Astrocyte (in vitro differentiated cells and primary cell): ENCODE measurements at regions not wholly inside any gene's neighbourhood (a gene's known extent, or its start where the extent isn't known, plus 50 kb on each side); places are given as distances from the start of the nearest gene placed in this dataset.

ENCODE experiments used
- DNase-seq: peaks from one replicate; pipeline ENCODE4 v3.0.0-alpha.2; 2010; ENCODE audit warnings: low read depth
- FAIRE-seq: peaks from 2 replicates; lab custom pipeline; 2011; peaks lifted over from hg19 to GRCh38; lab: Jason Lieb, UNC
- H2AFZ ChIP-seq: 2 replicates; pipeline ENCODE4 v1.6.0; 2012; ENCODE audit warnings: low read depth, low read length, inconsistent platforms
- H3K27ac ChIP-seq: 2 replicates; pipeline ENCODE4 v1.5.1; 2011; ENCODE audit warnings: low read depth, low read length, inconsistent platforms
- H3K27me3 ChIP-seq: 2 replicates; pipeline ENCODE4 v1.6.0; 2011; ENCODE audit warnings: low read length, inconsistent platforms; ENCODE audit not compliant: insufficient read depth
- H3K36me3 ChIP-seq: 2 replicates; pipeline ENCODE4 v1.5.1; 2011; ENCODE audit warnings: low read length, inconsistent platforms; ENCODE audit not compliant: insufficient read depth
- H3K4me1 ChIP-seq: 2 replicates; pipeline ENCODE4 v1.5.1; 2011; ENCODE audit warnings: low read length, inconsistent platforms; ENCODE audit not compliant: insufficient read depth
- H3K4me2 ChIP-seq: 2 replicates; pipeline ENCODE4 v1.6.0; 2012; ENCODE audit warnings: low read length, inconsistent platforms
- H3K4me3 ChIP-seq: 2 replicates; pipeline ENCODE4 v1.5.1; 2011; ENCODE audit warnings: low read depth, mild to moderate bottlenecking, low read length, inconsistent platforms; ENCODE audit not compliant: insufficient read depth
- H3K79me2 ChIP-seq: 2 replicates; pipeline ENCODE4 v1.6.0; 2012; ENCODE audit warnings: mild to moderate bottlenecking, low read length, inconsistent platforms; ENCODE audit not compliant: insufficient read depth
- H3K9ac ChIP-seq: 2 replicates; pipeline ENCODE4 v1.6.0; 2012; ENCODE audit warnings: mild to moderate bottlenecking, low read length, inconsistent platforms
- H3K9me3 ChIP-seq: 2 replicates; pipeline ENCODE4 v1.5.1; 2012; ENCODE audit warnings: low read depth, mild to moderate bottlenecking, low read length, inconsistent platforms; ENCODE audit not compliant: insufficient read depth
- H4K20me1 ChIP-seq: 2 replicates; pipeline ENCODE4 v1.6.0; 2012; ENCODE audit warnings: low read length, inconsistent platforms; ENCODE audit not compliant: insufficient read depth
- H3K27ac Mint-ChIP-seq: one replicate; pipeline ENCODE4 v1.8.0; 2021; ENCODE audit warnings: mild to moderate bottlenecking, mixed read lengths; ENCODE audit not compliant: unreplicated experiment
- H3K27me3 Mint-ChIP-seq: one replicate; pipeline ENCODE4 v1.8.0; 2021; ENCODE audit warnings: low read depth, mixed read lengths; ENCODE audit not compliant: unreplicated experiment
- H3K36me3 Mint-ChIP-seq: one replicate; pipeline ENCODE4 v1.8.0; 2021; ENCODE audit warnings: low read depth, mixed read lengths; ENCODE audit not compliant: unreplicated experiment
- H3K4me1 Mint-ChIP-seq: one replicate; pipeline ENCODE4 v1.8.0; 2021; ENCODE audit warnings: low read depth, mixed read lengths; ENCODE audit not compliant: unreplicated experiment
- H3K4me3 Mint-ChIP-seq: one replicate; pipeline ENCODE4 v1.8.0; 2021; ENCODE audit warnings: mild to moderate bottlenecking, moderate library complexity, mixed read lengths; ENCODE audit not compliant: unreplicated experiment
- H3K9me3 Mint-ChIP-seq: one replicate; pipeline ENCODE4 v1.8.0; 2021; ENCODE audit warnings: mild to moderate bottlenecking, mixed read lengths; ENCODE audit not compliant: unreplicated experiment
- EZH2 ChIP-seq: IDR thresholded peaks from 2 replicates; pipeline ENCODE4 v1.6.1; 2012; ENCODE audit warnings: mild to moderate bottlenecking, low read length, inconsistent platforms; ENCODE audit not compliant: insufficient read depth
- TF ChIP-seq, protein P1 (sequence below): IDR thresholded peaks from 2 replicates; pipeline ENCODE4 v1.5.1; 2011; ENCODE audit warnings: low read depth, mild to moderate bottlenecking, inconsistent platforms, low read length, moderate library complexity; ENCODE audit not compliant: insufficient read depth

DNA sequence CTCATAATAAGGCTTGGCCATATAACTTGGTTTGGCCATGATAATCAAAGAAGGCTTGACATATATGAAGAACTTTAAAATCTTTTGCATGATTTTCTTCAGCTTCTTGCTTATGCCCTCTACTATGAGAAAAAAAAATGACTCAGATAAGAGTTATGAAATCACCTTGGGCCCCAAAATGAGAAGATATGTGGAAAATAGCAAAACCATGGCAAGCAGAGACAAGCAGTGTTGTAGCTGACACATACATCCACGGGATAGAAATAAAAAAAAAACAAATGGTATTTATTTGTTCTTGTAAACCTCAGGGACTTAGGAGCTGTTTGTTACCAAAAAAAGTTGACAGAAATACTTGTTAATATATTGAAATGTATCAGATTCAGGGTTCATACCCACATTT, 614.8 kb upstream of the BCHE start:
- no peaks in the 10 kb centered on the region for H3K27me3 ChIP-seq
- H3K4me1 ChIP-seq = peaks cover 6% of the 10 kb centered on the region
- H3K4me3 ChIP-seq = no peak overlapping the region
- H3K4me3 Mint-ChIP-seq = no peak overlapping the region
- no peak overlapping the region for H2AFZ ChIP-seq
- no peaks in the 10 kb centered on the region for H4K20me1 ChIP-seq
- H3K79me2 ChIP-seq = no peaks in the 10 kb centered on the region
- H3K4me1 Mint-ChIP-seq = peaks cover 23% of the 10 kb centered on the region
- no peak overlapping the region for H3K9ac ChIP-seq
- no peaks in the 10 kb centered on the region for H3K36me3 ChIP-seq
- H3K9me3 Mint-ChIP-seq = no peaks in the 10 kb centered on the region
- no peak overlapping the region for H3K27ac ChIP-seq
- no peak overlapping the region for H3K4me2 ChIP-seq
- H3K9me3 ChIP-seq = no peaks in the 10 kb centered on the region
- H3K27me3 Mint-ChIP-seq = no peaks in the 10 kb centered on the region
- no peak for TF ChIP-seq EZH2
- TF ChIP-seq, protein P1, sequence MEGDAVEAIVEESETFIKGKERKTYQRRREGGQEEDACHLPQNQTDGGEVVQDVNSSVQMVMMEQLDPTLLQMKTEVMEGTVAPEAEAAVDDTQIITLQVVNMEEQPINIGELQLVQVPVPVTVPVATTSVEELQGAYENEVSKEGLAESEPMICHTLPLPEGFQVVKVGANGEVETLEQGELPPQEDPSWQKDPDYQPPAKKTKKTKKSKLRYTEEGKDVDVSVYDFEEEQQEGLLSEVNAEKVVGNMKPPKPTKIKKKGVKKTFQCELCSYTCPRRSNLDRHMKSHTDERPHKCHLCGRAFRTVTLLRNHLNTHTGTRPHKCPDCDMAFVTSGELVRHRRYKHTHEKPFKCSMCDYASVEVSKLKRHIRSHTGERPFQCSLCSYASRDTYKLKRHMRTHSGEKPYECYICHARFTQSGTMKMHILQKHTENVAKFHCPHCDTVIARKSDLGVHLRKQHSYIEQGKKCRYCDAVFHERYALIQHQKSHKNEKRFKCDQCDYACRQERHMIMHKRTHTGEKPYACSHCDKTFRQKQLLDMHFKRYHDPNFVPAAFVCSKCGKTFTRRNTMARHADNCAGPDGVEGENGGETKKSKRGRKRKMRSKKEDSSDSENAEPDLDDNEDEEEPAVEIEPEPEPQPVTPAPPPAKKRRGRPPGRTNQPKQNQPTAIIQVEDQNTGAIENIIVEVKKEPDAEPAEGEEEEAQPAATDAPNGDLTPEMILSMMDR = no peak
- no peak overlapping the region for H3K27ac Mint-ChIP-seq
- FAIRE-seq (no peak), DNase-seq (no peak)
- H3K36me3 Mint-ChIP-seq = no peaks in the 10 kb centered on the region

DNA sequence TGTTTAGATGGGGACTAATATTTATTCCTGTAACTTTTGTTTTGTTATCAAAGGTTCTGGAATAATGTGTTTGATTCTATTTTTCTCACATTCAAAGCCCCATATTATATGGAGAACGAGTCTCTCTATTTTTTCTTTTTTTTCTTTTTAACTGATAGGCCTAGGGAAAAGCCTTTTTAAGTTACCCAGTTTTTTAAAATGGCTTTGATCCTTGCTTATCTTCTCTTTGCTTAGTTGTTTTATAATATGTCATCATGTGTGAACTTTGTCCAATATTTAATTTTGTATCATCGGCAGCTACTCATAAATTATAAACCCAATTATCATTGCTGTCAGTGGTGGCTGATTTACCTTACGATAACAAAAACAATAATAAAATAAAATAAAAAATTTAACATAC, 610.3 kb upstream of the BCHE start:
- no peaks in the 10 kb centered on the region for H3K9me3 ChIP-seq
- no peaks in the 10 kb centered on the region for H3K4me1 ChIP-seq
- no peak for FAIRE-seq

DNA sequence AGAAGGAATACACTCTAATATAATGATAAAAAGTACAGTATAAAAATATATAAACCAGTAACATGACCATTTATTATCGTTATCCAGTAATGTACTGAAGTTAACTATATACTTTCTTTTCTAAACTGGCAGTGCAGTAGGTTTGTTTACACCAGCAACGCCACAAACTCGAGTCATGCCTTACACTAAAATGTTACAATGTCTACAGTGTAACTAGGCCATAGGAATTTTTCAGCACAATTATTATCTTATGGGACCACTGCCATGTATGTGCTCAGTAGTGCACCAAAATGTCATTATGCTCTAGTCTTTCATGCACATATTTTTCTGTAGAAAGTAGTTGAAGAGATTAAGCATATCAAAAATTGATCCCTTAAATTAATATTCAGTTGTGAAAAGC, 609.8 kb upstream of the BCHE start:
- Histone ChIP-seq H3K9me3 (no peaks in the 10 kb centered on the region), H3K4me2 (no peak overlapping the region), H3K9ac (no peak overlapping the region), H4K20me1 (no peaks in the 10 kb centered on the region), H3K27ac (no peak overlapping the region), H2AFZ (no peak overlapping the region), H3K4me1 (no peaks in the 10 kb centered on the region), H3K36me3 (no peaks in the 10 kb centered on the region), H3K27me3 (no peaks in the 10 kb centered on the region), H3K4me3 (no peak overlapping the region), H3K79me2 (no peaks in the 10 kb centered on the region)
- no peak for TF ChIP-seq EZH2
- TF ChIP-seq, protein P1 = no peak
- Mint-ChIP-seq H3K9me3 (no peaks in the 10 kb centered on the region), H3K27me3 (no peaks in the 10 kb centered on the region), H3K4me3 (no peak overlapping the region), H3K4me1 (peaks cover 10% of the 10 kb centered on the region), H3K27ac (peak overlapping the region; percentile 91), H3K36me3 (no peaks in the 10 kb centered on the region)
- no peak for FAIRE-seq
- DNase-seq = peak; percentile 32

More for the DNA sequence above, 610.3 kb upstream of the BCHE start:
- Histone ChIP-seq H3K79me2 (no peaks in the 10 kb centered on the region), H3K4me2 (no peak overlapping the region), H3K9ac (no peak overlapping the region), H3K4me3 (no peak overlapping the region), H4K20me1 (no peaks in the 10 kb centered on the region), H2AFZ (no peak overlapping the region), H3K36me3 (no peaks in the 10 kb centered on the region), H3K27ac (no peak overlapping the region), H3K27me3 (no peaks in the 10 kb centered on the region)
- Mint-ChIP-seq H3K4me1 (peaks cover 10% of the 10 kb centered on the region), H3K9me3 (no peaks in the 10 kb centered on the region), H3K4me3 (no peak overlapping the region), H3K27ac (no peak overlapping the region), H3K36me3 (no peaks in the 10 kb centered on the region), H3K27me3 (no peaks in the 10 kb centered on the region)
- DNase-seq = no peak
- TF ChIP-seq EZH2 = no peak
- TF ChIP-seq, protein P1 = no peak
